Prostate gland (tissue), 2 donors: ENCODE measurements at regions not wholly inside any gene's neighbourhood (a gene's known extent, or its start where the extent isn't known, plus 50 kb on each side); places are given as distances from the start of the nearest gene placed in this dataset.

Experiments
- POLR2AphosphoS5 ChIP-seq: sonication (generic); formaldehyde crosslinking; IDR thresholded peaks from one replicate; pipeline ENCODE4 v1.6.1; 2017; ENCODE audit warnings: antibody characterized with exemption
- TF ChIP-seq, protein P1 (sequence below), 4 experiments: fragments of 200-600 bp in 2 of 4; fragments of 450-650 bp in 2 of 4; sonication (generic) in 2 of 4; IDR thresholded peaks; 1 replicate in 3 of 4; 2 replicates in 1 of 4; pipeline ENCODE4 v1.5.1; 2016 to 2019; ENCODE audit warnings: antibody characterized with exemption in 4 of 4, mild to moderate bottlenecking in 2 of 4, moderate library complexity in 2 of 4

DNA sequence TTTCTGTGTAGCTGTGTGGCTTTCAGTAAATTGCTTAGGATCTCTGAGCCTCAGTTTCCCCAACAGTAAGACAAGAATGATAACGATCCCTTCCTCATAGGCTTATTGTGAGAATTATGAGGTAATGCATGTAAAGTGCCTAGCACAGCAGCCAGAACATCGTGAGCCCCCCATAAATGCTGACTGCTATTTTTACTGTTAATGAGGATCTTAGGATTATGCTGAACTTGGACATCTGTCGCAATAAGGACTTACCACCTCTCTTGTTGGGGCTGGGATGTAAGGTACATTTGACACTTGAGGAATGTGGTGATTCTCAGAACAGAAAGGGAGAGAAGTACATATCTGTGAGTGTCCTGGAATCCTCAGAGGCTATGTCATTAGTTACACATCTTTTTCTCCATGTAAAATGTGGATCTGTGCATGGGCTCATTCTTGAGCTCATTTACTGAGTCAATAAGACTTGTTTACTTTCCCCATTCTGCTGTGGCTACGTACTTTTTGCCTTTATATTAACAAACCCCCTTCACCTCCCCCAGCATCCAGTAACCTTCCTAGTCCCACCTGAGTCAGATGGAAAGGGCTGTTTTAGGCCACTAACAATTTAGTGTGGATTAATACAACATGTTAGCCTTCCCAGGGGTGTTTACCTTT, 64.4 kb upstream of the PLEKHG1 start:
- TF ChIP-seq POLR2AphosphoS5 = no peak
- TF ChIP-seq, protein P1, sequence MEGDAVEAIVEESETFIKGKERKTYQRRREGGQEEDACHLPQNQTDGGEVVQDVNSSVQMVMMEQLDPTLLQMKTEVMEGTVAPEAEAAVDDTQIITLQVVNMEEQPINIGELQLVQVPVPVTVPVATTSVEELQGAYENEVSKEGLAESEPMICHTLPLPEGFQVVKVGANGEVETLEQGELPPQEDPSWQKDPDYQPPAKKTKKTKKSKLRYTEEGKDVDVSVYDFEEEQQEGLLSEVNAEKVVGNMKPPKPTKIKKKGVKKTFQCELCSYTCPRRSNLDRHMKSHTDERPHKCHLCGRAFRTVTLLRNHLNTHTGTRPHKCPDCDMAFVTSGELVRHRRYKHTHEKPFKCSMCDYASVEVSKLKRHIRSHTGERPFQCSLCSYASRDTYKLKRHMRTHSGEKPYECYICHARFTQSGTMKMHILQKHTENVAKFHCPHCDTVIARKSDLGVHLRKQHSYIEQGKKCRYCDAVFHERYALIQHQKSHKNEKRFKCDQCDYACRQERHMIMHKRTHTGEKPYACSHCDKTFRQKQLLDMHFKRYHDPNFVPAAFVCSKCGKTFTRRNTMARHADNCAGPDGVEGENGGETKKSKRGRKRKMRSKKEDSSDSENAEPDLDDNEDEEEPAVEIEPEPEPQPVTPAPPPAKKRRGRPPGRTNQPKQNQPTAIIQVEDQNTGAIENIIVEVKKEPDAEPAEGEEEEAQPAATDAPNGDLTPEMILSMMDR (IDR thresholded peaks at IDR 0.05) = no peak
